AG09309 (cell line): ENCODE measurements at regions not wholly inside any gene's neighbourhood (a gene's known extent, or its start where the extent isn't known, plus 50 kb on each side); places are given as distances from the start of the nearest gene placed in this dataset.

Source experiments
- DNase-seq: peaks from one replicate; pipeline ENCODE4 v3.0.0-alpha.2; 2010; ENCODE audit warnings: low read depth
- H3K4me3 ChIP-seq: 2 replicates; pipeline ENCODE4 v1.5.1; 2011; ENCODE audit warnings: mild to moderate bottlenecking, low read depth, low read length, moderate library complexity; ENCODE audit not compliant: control insufficient read depth
- CTCF ChIP-seq: IDR thresholded peaks from 2 replicates; pipeline ENCODE4 v1.5.1; 2011; ENCODE audit warnings: mild to moderate bottlenecking, low read depth, low read length, inconsistent platforms; ENCODE audit not compliant: insufficient read depth, control insufficient read depth; ENCODE audit errors: missing control alignments

DNA sequence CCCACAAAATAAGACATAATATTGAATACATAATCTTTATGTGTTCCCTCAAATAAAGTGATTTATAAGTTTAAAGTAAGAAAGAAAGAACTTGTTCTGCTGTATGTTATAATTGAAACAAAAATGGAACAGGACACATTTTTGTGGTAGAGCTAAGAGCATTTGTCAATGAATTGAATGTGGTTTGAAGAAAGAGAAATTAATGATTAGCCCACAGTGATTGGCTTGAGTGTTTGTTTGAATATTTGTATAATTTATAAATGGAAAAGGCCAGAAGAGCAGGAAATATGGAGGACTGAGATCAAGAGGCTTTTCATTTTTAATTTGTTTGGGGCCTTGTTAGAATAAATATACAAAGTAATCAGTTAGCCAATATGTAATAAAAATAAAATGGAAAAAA, 395.1 kb upstream of the CDH19 start:
- TF ChIP-seq CTCF, result no peak

GRCh38 chr18:66995270-66995669, 391.4 kb upstream of the CDH19 start:
- TF ChIP-seq CTCF, result no peak
- no peak for DNase-seq

More for the DNA sequence above, 395.1 kb upstream of the CDH19 start:
- no peak overlapping the region for H3K4me3 ChIP-seq
- no peak for DNase-seq

DNA sequence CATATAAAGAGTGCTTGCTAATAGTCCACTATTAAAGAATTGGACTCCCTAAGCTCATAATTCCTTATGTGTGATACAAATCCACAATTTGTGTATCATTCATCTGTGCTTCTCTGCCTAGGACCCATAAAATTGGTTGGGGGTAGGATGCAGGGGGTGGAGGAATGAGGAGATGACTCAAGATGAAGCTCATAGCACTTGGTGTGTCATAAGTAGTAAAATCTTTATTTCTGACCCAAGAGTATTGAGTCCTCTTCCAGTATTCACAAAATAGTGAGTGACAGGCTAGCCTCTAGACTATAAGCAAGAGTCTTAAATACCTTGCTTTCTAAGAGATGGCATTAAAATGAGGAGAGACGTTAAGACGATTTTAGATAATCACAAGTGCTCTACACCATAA, 390.9 kb upstream of the CDH19 start:
- H3K4me3 ChIP-seq, result no peak overlapping the region
- TF ChIP-seq CTCF, result no peak
- no peak for DNase-seq

More at GRCh38 chr18:66995270-66995669, 391.4 kb upstream of the CDH19 start:
- H3K4me3 ChIP-seq, result no peak overlapping the region

DNA sequence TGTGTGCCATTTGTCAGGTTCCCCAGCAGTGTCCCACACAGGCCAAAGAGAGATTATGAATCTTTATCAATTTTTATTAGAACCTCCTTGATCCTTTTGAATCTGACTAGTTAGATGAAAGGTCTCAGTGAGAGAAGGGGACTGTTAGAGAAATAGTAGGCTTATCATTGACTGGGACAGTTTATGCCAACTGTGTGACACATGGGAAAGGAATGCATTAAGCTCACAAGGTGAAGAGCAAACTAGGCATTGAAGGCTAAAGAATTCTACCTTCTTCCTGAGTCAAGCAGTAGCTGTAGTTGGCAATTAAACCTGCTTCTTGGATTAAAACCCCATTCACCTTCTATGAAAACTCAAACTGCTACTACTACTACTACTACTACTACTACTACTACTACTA, 389.6 kb upstream of the CDH19 start:
- H3K4me3 ChIP-seq, result no peak overlapping the region
- no peak for DNase-seq
- TF ChIP-seq CTCF, result no peak

GRCh38 chr18:66990909-66991308, 387.0 kb upstream of the CDH19 start:
- DNase-seq, result no peak
- no peak for TF ChIP-seq CTCF
- H3K4me3 ChIP-seq, result no peak overlapping the region

- H3K4me3 ChIP-seq, result no peak overlapping the region
- DNase-seq, result no peak
- TF ChIP-seq CTCF, result no peak
Observed at GRCh38 chr18:66979009-66979408, 375.1 kb upstream of the CDH19 start.

- DNase-seq, result no peak
- no peak overlapping the region for H3K4me3 ChIP-seq
- no peak for TF ChIP-seq CTCF
Observed at GRCh38 chr18:66972681-66973080, 368.8 kb upstream of the CDH19 start.
